Fibroblast of the aortic adventitia (primary cell): ENCODE measurements at regions not wholly inside any gene's neighbourhood (a gene's known extent, or its start where the extent isn't known, plus 50 kb on each side); places are given as distances from the start of the nearest gene placed in this dataset.

Experiments used
- DNase-seq: peaks from one replicate; pipeline ENCODE4 v3.0.0-alpha.2; 2010; ENCODE audit warnings: low read depth
- H3K4me3 ChIP-seq: 2 replicates; pipeline ENCODE4 v1.5.1; 2011; ENCODE audit warnings: low read depth, mild to moderate bottlenecking, control low read depth, low read length, moderate library complexity
- TF ChIP-seq, protein P1 (sequence below): IDR thresholded peaks from 2 replicates; pipeline ENCODE4 v1.5.1; 2011; ENCODE audit warnings: mild to moderate bottlenecking, low read length, control low read depth, inconsistent platforms; ENCODE audit not compliant: insufficient read depth

DNA sequence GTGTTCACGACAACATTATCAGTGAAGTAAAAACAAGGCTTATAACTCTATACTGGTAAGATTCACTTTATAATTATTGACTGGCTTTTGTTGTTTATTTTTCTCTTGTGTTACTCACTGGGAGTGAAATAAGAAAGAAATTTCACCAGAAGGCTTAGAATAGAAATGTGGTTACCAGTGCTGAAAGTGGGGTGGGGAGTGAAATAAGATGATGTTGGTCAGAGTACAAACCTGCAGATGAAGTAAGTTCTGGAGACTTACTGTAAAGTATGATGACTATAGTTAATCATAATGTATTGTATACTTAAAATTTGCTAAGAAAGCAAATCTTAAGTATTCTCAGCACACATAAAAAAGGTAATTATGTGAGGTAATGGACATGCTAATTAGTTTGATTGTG is 198.4 kb downstream of the KLHL28 start:
- no peak for DNase-seq
- H3K4me3 ChIP-seq, result no peak overlapping the region
- TF ChIP-seq, protein P1, sequence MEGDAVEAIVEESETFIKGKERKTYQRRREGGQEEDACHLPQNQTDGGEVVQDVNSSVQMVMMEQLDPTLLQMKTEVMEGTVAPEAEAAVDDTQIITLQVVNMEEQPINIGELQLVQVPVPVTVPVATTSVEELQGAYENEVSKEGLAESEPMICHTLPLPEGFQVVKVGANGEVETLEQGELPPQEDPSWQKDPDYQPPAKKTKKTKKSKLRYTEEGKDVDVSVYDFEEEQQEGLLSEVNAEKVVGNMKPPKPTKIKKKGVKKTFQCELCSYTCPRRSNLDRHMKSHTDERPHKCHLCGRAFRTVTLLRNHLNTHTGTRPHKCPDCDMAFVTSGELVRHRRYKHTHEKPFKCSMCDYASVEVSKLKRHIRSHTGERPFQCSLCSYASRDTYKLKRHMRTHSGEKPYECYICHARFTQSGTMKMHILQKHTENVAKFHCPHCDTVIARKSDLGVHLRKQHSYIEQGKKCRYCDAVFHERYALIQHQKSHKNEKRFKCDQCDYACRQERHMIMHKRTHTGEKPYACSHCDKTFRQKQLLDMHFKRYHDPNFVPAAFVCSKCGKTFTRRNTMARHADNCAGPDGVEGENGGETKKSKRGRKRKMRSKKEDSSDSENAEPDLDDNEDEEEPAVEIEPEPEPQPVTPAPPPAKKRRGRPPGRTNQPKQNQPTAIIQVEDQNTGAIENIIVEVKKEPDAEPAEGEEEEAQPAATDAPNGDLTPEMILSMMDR, result no peak

DNA sequence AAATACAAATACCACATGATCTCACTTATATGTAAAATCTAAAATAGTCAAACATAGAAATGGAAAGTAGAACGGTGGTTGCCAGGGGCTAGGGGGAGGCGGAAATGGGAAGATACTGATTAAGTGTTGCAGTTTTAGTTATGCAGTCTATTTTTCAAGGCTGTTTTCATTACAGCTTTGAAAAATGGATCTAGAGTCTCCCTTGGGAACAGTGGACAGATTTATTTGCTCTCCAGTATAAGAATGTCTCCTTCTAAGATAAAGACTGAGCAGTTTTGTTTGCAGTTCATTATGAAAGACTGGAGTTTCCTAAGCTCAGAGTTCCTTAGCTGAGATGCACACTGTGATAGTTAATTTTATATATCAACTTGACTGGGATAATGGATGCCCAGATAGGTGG is 202.5 kb downstream of the KLHL28 start:
- DNase-seq, result peak; percentile 51
- no peak overlapping the region for H3K4me3 ChIP-seq
- TF ChIP-seq, protein P1, result no peak

DNA sequence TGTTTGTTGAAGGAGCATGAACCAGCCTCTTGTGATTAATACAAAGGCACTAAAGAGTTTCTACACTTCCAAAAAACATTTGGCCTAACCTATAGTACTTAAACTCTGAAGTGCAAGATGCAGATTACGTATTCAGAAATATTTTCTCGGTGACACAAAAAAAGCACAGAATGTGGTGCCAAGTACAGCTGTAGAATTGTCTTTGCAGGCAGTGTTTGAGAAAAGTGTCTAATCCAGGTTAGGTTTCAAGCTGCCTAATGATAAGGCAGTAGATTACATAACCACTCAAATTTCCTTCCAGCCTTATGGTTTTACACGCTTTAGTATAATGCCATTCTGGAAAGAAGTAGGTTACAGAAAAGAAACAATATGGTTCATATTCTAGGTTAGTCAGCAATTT is 205.2 kb downstream of the KLHL28 start:
- TF ChIP-seq, protein P1, result no peak
- DNase-seq, result peak; percentile 18
- no peak overlapping the region for H3K4me3 ChIP-seq

DNA sequence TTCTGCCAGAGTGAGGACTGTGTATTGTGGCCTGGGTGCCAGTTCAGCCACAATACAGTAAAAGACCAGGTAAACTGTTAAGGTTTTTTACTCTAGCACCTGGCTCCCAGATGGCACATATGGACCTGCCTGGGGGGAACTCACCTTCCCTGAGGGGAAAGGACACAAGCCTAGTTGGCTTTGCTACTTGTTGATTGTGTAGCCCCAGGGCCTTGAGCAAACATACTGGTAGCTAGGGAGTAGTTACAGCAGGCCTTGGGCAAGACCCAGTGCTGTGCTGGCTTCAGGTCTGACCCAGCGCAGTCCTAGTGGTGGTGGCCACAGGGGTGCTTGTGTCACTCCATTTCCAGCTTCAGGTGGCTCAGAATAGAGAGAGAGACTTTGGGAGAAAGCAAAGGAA is 216.4 kb downstream of the KLHL28 start:
- TF ChIP-seq, protein P1, result no peak

DNA sequence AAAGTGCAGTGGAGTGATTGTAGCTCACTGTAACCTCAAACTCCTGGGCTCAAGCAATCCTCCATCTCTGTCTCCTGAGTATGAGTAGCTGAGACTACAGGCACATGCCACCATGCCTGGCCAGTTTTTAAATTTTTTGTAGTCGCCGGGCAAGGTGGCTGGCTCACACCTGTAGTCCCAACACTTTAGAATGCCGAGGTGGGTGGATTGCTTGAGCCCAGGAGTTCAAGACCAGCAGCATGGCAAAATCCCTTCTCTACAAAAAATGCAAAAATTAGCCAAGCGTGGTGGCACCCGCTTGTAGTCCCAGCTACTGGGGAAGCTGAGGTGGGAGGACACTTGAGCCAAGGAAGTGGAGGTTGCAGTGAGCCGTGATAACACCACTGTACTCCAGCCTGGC is 219.5 kb downstream of the KLHL28 start:
- no peak overlapping the region for H3K4me3 ChIP-seq
- TF ChIP-seq, protein P1, result no peak
- DNase-seq, result no peak

More for the DNA sequence above, 216.4 kb downstream of the KLHL28 start:
- H3K4me3 ChIP-seq, result no peak overlapping the region
- no peak for DNase-seq

DNA sequence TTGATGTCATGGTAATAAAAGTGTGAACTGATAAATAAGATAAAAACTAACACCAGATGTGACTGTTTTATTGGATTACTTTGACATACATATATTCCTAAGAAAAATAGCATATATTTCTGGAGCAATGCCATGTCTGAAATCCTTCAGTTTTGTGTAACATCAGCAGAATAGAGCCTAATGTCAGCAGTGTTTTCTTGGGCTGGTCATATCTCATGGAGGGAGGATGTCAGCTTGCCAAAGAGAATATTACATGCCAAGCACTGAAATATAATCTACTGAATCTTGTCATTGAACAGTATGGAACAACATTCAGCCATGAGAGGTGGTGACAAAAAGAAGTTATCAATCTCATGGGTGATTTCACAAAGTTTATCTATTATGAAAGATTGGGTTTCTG is 220.3 kb downstream of the KLHL28 start:
- TF ChIP-seq, protein P1, result no peak
- no peak overlapping the region for H3K4me3 ChIP-seq
- no peak for DNase-seq

DNA sequence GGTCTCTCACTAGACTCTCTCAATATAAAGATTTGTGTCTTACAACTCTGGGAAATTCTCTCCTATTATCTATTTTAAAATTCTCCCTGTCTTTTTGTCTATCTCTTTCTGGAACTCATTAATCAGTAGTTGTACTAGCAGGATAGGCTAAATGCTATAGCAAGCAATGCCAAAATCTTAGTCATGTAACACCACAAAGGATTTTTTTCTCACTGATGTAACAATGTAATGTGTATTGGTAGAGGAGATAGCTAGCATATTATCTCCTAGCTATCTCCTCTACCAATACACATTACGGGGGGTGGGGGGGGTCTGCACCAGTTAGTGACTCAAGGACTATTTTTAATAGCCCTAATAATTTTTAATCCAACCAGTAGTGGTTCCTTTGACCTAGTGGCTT is 225.4 kb downstream of the KLHL28 start:
- TF ChIP-seq, protein P1, result no peak
- peak; percentile 27 for DNase-seq

More for the DNA sequence above, 225.4 kb downstream of the KLHL28 start:
- H3K4me3 ChIP-seq, result no peak overlapping the region
